Colonic mucosa (tissue), 4 donors: ENCODE measurements at regions not wholly inside any gene's neighbourhood (a gene's known extent, or its start where the extent isn't known, plus 50 kb on each side); places are given as distances from the start of the nearest gene placed in this dataset.

ENCODE experiments used
- DNase-seq: peaks from one replicate; pipeline ENCODE4 v3.0.0-alpha.2; 2020
- H3K27ac ChIP-seq: fragments of 200-600 bp; one replicate; pipeline ENCODE4 v1.8.0; 2021
- H3K27me3 ChIP-seq: fragments of 200-600 bp; one replicate; pipeline ENCODE4 v1.8.0; 2021
- H3K36me3 ChIP-seq: fragments of 200-600 bp; one replicate; pipeline ENCODE4 v1.8.0; 2021
- H3K4me1 ChIP-seq: fragments of 200-600 bp; one replicate; pipeline ENCODE4 v1.8.0; 2021; ENCODE audit warnings: mild to moderate bottlenecking
- H3K4me3 ChIP-seq: fragments of 200-600 bp; one replicate; pipeline ENCODE4 v1.8.0; 2021
- H3K9ac ChIP-seq, 2 donors: one replicate each; pipeline ENCODE4 v1.7.0; 2013; ENCODE audit warnings: control low read depth in 2 of 2, low read depth in 2 of 2, low read length in 2 of 2
- H3K9me3 ChIP-seq: fragments of 200-600 bp; one replicate; pipeline ENCODE4 v1.8.0; 2021
- intact Hi-C: fragments of 100-400 bp; cut with DNase I; formaldehyde crosslinking; loops from one replicate; pipeline ENCODE4 v1.14.1; 2022
- TF ChIP-seq, protein P1 (sequence below): fragments of 200-600 bp; IDR thresholded peaks from one replicate; pipeline ENCODE4 v1.8.0; 2022; ENCODE audit warnings: antibody characterized with exemption, mild to moderate bottlenecking
- donor health status: healthy.
- donor health status: DM: no; HTN: no; CAD: no.
- donor health status: DM: no; HTN: no; CAD: no.

DNA sequence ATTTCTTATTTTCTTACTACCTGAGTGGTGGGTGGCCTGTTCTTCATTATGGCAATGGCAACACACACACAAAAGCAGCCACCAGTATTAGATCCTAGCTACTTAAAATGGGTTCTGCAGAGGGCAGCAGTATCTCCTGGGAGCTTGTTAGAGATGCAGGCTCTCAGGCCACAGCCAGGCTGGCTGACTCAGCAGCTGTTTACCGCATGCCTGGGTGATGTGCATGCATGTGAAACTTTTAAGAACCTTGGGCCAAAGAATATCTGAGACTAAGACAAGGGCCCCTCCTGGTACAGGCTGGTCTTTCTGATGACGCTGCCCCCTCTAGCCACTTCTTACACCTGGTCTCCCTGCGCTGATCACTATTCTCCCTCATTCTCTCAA lies 399.0 kb downstream of the MED10 start:
- intact Hi-C loops: no loop called here
- Histone ChIP-seq H3K4me3 (no peak overlapping the region), H3K9me3 (no peaks in the 10 kb centered on the region), H3K4me1 (no peaks in the 10 kb centered on the region), H3K27me3 (no peaks in the 10 kb centered on the region), H3K9ac (no peak overlapping the region), H3K36me3 (no peaks in the 10 kb centered on the region), H3K27ac (no peak overlapping the region)
- TF ChIP-seq, protein P1, sequence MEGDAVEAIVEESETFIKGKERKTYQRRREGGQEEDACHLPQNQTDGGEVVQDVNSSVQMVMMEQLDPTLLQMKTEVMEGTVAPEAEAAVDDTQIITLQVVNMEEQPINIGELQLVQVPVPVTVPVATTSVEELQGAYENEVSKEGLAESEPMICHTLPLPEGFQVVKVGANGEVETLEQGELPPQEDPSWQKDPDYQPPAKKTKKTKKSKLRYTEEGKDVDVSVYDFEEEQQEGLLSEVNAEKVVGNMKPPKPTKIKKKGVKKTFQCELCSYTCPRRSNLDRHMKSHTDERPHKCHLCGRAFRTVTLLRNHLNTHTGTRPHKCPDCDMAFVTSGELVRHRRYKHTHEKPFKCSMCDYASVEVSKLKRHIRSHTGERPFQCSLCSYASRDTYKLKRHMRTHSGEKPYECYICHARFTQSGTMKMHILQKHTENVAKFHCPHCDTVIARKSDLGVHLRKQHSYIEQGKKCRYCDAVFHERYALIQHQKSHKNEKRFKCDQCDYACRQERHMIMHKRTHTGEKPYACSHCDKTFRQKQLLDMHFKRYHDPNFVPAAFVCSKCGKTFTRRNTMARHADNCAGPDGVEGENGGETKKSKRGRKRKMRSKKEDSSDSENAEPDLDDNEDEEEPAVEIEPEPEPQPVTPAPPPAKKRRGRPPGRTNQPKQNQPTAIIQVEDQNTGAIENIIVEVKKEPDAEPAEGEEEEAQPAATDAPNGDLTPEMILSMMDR: no peak
- DNase-seq: no peak

DNA sequence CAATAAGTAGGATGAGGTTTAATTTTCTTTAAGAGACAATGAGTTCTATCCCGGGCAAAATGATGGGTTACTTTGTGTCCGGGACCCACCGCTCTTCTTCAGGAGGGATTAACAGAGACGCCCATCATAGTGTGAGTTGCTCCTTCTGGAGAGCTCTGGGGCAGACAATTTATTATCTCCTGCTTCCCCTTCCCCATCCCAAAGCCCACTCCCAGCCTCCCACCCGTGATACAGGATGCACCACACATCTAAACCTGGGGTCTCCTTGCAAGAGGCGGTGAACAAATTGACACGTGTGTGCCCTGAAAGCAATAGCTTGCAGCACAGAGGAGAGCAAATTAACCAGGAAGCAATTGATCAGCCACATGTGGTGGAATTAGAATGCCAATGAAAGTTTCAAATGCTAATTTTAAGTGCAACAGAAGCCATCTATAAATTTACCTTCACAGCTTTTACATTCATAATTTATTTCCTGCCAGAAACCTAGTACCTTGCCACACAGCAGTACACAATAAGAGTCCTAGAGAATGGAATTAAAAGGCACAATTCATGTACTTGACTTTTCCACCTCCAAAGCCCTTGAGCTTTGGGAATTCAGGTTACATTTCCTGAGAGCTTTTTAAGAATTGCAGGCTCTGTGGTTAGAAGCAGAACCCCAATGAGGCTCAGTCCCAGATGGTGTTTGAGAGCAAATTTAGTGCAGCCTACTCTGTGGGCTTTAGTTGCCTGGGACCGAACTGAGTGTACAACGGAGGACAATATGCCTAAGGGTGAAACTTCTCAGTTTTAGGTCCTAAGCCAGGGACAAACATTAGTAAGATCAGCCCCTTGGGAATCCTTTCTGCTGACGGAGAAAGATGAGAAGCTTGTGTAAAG lies 399.6 kb downstream of the MED10 start:
- no peaks in the 10 kb centered on the region for H3K36me3 ChIP-seq
- intact Hi-C loops: no loop called here

DNA sequence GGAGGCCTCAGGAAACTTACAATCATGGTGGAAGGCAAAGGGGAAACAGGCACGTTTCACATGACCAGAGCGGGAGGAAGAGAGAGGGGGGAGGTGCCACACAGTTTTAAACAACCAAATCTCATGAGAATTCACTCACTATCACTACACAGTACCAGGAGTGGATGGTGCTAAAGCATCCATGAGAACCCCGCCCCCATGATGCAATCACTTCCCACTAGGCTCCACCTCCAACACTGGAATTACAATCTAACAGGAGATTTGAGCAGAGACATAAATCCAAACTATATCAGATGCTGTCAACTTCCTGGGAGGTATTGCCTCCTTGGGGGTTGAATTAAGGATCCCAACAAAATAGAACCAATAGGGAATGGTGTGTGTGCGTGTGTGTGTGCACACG lies 407.1 kb downstream of the MED10 start:
- H3K27me3 ChIP-seq: no peaks in the 10 kb centered on the region
- H3K4me3 ChIP-seq: no peak overlapping the region
- H3K36me3 ChIP-seq: no peaks in the 10 kb centered on the region
- no peak overlapping the region for H3K27ac ChIP-seq
- intact Hi-C loops: no loop called here
- DNase-seq: no peak
- TF ChIP-seq, protein P1: no peak
- H3K4me1 ChIP-seq: no peaks in the 10 kb centered on the region
- no peaks in the 10 kb centered on the region for H3K9me3 ChIP-seq
- no peak overlapping the region for H3K9ac ChIP-seq

More for the DNA sequence above, 399.6 kb downstream of the MED10 start:
- Histone ChIP-seq H3K4me1 (no peaks in the 10 kb centered on the region), H3K9me3 (no peaks in the 10 kb centered on the region), H3K4me3 (no peak overlapping the region), H3K27ac (no peak overlapping the region), H3K27me3 (no peaks in the 10 kb centered on the region), H3K9ac (no peak overlapping the region)
- DNase-seq: no peak
- TF ChIP-seq, protein P1: no peak

DNA sequence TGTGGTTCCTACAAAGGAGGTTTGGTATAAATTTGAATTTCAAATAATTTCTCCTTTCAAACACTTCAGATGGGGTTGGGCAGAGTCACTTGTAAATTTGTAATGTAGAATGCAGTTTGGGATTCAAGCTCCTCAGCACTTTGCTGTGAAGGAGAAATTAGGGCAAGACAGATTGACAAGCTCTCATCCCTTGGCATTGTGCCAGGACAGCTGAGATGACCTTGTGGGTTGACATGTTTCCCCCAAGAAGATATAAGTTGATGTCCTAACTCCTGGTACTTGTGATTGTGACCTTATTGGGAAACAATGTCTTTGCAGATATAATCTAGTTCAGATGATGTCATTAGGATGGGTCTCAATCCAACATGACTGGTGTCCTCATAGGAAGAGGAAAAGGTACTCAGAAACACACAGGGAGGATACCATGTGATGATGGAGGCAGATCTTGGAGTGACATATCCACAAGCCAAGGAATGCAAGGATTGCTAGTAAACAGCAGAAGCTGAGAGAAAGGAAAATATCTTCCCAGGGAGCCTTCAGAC lies 408.3 kb downstream of the MED10 start:
- Histone ChIP-seq H3K4me1 (no peaks in the 10 kb centered on the region), H3K9ac (no peak overlapping the region), H3K9me3 (no peaks in the 10 kb centered on the region), H3K36me3 (no peaks in the 10 kb centered on the region), H3K27me3 (no peaks in the 10 kb centered on the region), H3K4me3 (no peak overlapping the region), H3K27ac (no peak overlapping the region)
- TF ChIP-seq, protein P1: no peak
- intact Hi-C loops: no loop called here
- DNase-seq: no peak

DNA sequence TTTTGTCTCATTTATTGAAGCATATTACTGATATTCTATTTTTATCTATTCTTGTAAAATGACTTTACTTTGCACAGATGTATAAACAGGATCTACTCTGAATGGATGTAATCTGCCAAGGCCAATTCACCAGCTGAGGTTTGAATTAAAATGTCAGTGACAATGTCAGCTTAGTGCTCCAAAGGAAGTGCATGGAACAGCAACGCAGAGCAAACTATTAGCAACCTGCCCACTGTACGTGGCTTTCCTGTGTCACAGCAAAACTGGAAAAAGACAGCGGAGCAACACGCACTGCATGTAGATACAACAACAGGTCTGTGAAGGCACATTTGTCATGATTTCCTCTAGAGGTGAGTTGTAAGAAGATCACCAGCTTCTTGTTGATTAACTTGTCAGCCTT lies 409.4 kb downstream of the MED10 start:
- no peaks in the 10 kb centered on the region for H3K36me3 ChIP-seq
- no peak overlapping the region for H3K27ac ChIP-seq
- no peaks in the 10 kb centered on the region for H3K9me3 ChIP-seq
- intact Hi-C loops: no loop called here
- no peak overlapping the region for H3K4me3 ChIP-seq
- H3K27me3 ChIP-seq: no peaks in the 10 kb centered on the region
- no peak overlapping the region for H3K9ac ChIP-seq
- H3K4me1 ChIP-seq: no peaks in the 10 kb centered on the region
- TF ChIP-seq, protein P1: no peak
- DNase-seq: no peak
